ENCODE measurements at regions not wholly inside any gene's neighbourhood (a gene's known extent, or its start where the extent isn't known, plus 50 kb on each side); places are given as distances from the start of the nearest gene placed in this dataset.

GRCh38 chr16:77618951-77619350 is 103.4 kb upstream of the NUDT7 start:
- Histone ChIP-seq H3K4me1 (no peaks in the 10 kb centered on the region), H3K27ac (no peak overlapping the region), H3K4me3 (no peak overlapping the region), H3K27me3 (no peaks in the 10 kb centered on the region), H3K9me3 (no peaks in the 10 kb centered on the region), H3K36me3 (no peaks in the 10 kb centered on the region)
- intact Hi-C loops (cut with DNase I; ENCODE audit: low total_unique reads) = no loop called here
- TF ChIP-seq CTCF (IDR thresholded peaks at IDR 0.05) (no peak), POLR2A (IDR thresholded peaks at IDR 0.05) (no peak)
- DNase-seq = no peak

GRCh38 chr16:77624085-77624484 is 98.2 kb upstream of the NUDT7 start:
- TF ChIP-seq CTCF (IDR thresholded peaks at IDR 0.05) (no peak), POLR2A (IDR thresholded peaks at IDR 0.05) (no peak)
- DNase-seq = no peak
- Histone ChIP-seq H3K27me3 (no peaks in the 10 kb centered on the region), H3K27ac (no peak overlapping the region), H3K4me1 (no peaks in the 10 kb centered on the region), H3K36me3 (no peaks in the 10 kb centered on the region), H3K9me3 (no peaks in the 10 kb centered on the region), H3K4me3 (no peak overlapping the region)
- intact Hi-C loops (cut with DNase I; ENCODE audit: low total_unique reads) = no loop called here

GRCh38 chr16:77636615-77637014 is 85.7 kb upstream of the NUDT7 start:
- Histone ChIP-seq H3K4me1 (no peaks in the 10 kb centered on the region), H3K27ac (no peak overlapping the region), H3K9me3 (no peaks in the 10 kb centered on the region), H3K36me3 (no peaks in the 10 kb centered on the region), H3K27me3 (no peaks in the 10 kb centered on the region), H3K4me3 (no peak overlapping the region)
- TF ChIP-seq CTCF (IDR thresholded peaks at IDR 0.05) (no peak), POLR2A (IDR thresholded peaks at IDR 0.05) (no peak)
- intact Hi-C loops (cut with DNase I; ENCODE audit: low total_unique reads) = no loop called here
- DNase-seq = no peak

GRCh38 chr16:77637940-77638339 is 84.4 kb upstream of the NUDT7 start:
- no peak for DNase-seq
- Histone ChIP-seq H3K4me3 (no peak overlapping the region), H3K9me3 (no peaks in the 10 kb centered on the region), H3K36me3 (no peaks in the 10 kb centered on the region), H3K27me3 (no peaks in the 10 kb centered on the region), H3K4me1 (no peaks in the 10 kb centered on the region), H3K27ac (no peak overlapping the region)
- TF ChIP-seq POLR2A (IDR thresholded peaks at IDR 0.05) (no peak), CTCF (IDR thresholded peaks at IDR 0.05) (no peak)
- intact Hi-C loops (cut with DNase I; ENCODE audit: low total_unique reads) = no loop called here

- Histone ChIP-seq H3K9me3 (no peaks in the 10 kb centered on the region), H3K27me3 (no peaks in the 10 kb centered on the region), H3K4me1 (no peaks in the 10 kb centered on the region), H3K4me3 (no peak overlapping the region), H3K27ac (no peak overlapping the region), H3K36me3 (no peaks in the 10 kb centered on the region)
- intact Hi-C loops (cut with DNase I; ENCODE audit: low total_unique reads) = no loop called here
- DNase-seq = no peak
- TF ChIP-seq CTCF (IDR thresholded peaks at IDR 0.05) (no peak), POLR2A (IDR thresholded peaks at IDR 0.05) (no peak)
Measured at GRCh38 chr16:77643176-77643575, 79.1 kb upstream of the NUDT7 start.
